ENCODE measurements at regions not wholly inside any gene's neighbourhood (a gene's known extent, or its start where the extent isn't known, plus 50 kb on each side); places are given as distances from the start of the nearest gene placed in this dataset.

DNA sequence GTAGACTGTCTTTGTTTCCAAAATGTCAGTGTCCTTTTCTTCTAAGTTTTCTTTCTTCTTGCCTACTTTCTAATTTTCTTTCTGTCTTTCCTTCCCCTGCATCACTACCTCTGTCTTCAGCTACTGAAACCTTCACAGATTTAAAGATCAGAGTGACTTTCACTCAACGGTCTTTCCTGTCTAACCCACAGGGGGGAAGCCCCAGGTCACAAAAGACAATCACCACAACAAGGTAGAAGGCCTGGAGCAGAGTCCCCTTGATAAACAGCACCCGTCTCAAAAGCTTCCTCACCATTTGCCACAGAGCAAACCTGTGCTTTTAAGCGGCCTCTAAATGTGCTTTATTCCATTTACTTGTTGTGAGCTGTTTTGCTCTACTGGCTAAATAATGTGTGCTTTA, 665.4 kb downstream of the BCL11A start:
- Histone ChIP-seq H3K9me3 (no peaks in the 10 kb centered on the region), H3K36me3 (no peaks in the 10 kb centered on the region), H3K27ac (no peak overlapping the region), H3K27me3 (ENCODE audit: low read depth) (no peaks in the 10 kb centered on the region), H3K4me1 (no peaks in the 10 kb centered on the region), H3K4me3 (no peak overlapping the region)
- TF ChIP-seq, protein P1, sequence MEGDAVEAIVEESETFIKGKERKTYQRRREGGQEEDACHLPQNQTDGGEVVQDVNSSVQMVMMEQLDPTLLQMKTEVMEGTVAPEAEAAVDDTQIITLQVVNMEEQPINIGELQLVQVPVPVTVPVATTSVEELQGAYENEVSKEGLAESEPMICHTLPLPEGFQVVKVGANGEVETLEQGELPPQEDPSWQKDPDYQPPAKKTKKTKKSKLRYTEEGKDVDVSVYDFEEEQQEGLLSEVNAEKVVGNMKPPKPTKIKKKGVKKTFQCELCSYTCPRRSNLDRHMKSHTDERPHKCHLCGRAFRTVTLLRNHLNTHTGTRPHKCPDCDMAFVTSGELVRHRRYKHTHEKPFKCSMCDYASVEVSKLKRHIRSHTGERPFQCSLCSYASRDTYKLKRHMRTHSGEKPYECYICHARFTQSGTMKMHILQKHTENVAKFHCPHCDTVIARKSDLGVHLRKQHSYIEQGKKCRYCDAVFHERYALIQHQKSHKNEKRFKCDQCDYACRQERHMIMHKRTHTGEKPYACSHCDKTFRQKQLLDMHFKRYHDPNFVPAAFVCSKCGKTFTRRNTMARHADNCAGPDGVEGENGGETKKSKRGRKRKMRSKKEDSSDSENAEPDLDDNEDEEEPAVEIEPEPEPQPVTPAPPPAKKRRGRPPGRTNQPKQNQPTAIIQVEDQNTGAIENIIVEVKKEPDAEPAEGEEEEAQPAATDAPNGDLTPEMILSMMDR (IDR thresholded peaks at IDR 0.05) = no peak
- intact Hi-C loops (cut with DNase I) = no loop called here
- ATAC-seq = no peak
- no peak for DNase-seq

GRCh38 chr2:59887366-59887765, 666.1 kb downstream of the BCL11A start:
- Histone ChIP-seq H3K27ac (no peak overlapping the region), H3K4me1 (no peaks in the 10 kb centered on the region), H3K36me3 (no peaks in the 10 kb centered on the region), H3K27me3 (ENCODE audit: low read depth) (no peaks in the 10 kb centered on the region), H3K9me3 (no peaks in the 10 kb centered on the region), H3K4me3 (no peak overlapping the region)
- TF ChIP-seq, protein P1 (IDR thresholded peaks at IDR 0.05) = no peak
- no peak for DNase-seq
- no peak for ATAC-seq
- intact Hi-C loops (cut with DNase I) = no loop called here

DNA sequence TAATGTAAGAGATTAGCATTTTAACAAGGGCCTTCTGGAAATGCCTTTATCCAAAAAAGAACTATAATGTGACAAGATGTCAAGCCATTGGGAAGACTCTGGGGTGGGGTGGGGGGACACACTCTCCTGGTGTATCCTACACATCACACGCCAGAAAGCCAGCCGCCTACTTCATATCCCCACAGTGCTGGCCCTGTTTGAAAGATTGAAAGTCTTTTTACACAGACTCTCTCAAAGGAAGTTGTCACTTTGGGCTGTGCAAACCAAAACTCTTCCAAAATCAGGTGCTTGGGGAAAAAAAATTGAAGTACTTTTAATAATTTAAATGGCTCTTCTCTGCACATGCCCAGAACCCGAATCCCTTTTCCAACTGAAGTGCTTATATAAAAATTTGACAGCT, 666.7 kb downstream of the BCL11A start:
- no peak overlapping the region for H3K4me3 ChIP-seq
- no peaks in the 10 kb centered on the region for H3K9me3 ChIP-seq
- intact Hi-C loops (cut with DNase I) = no loop called here
- no peaks in the 10 kb centered on the region for H3K27me3 ChIP-seq (ENCODE audit: low read depth)
- no peak for ATAC-seq
- H3K4me1 ChIP-seq = no peaks in the 10 kb centered on the region
- H3K36me3 ChIP-seq = no peaks in the 10 kb centered on the region
- H3K27ac ChIP-seq = no peak overlapping the region
- TF ChIP-seq, protein P1 (IDR thresholded peaks at IDR 0.05) = no peak
- DNase-seq = no peak

- Histone ChIP-seq H3K9me3 (no peaks in the 10 kb centered on the region), H3K27me3 (ENCODE audit: low read depth) (no peaks in the 10 kb centered on the region), H3K36me3 (no peaks in the 10 kb centered on the region), H3K27ac (no peak overlapping the region), H3K4me3 (no peak overlapping the region), H3K4me1 (no peaks in the 10 kb centered on the region)
- TF ChIP-seq, protein P1 (IDR thresholded peaks at IDR 0.05) = no peak
- ATAC-seq (peak; percentile 36 to 38), DNase-seq (no peak)
- intact Hi-C loops (cut with DNase I) = no loop called here
These were observed 667.9 kb downstream of the BCL11A start for GRCh38 chr2:59885541-59885940.

DNA sequence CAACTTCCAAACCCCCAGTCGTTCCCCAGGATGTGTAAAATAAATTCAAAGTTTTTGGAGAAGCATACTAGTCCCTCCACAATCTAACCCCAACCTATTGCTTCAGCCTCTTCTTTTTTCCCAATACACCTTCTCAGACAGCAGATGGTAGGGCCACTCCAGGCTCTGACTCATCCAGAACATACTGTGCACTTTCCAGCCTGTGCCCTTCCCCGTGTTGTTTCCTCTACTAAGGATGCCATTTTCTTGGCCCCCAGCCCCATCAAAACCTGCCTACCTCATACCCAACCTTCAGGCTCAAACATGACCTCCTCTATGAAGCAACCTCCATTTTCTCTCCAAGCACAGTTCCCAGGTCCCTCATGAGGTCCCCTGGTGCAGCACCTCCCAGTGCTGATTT, 669.3 kb downstream of the BCL11A start:
- intact Hi-C loops (cut with DNase I) = no loop called here

More for the DNA sequence above, 669.3 kb downstream of the BCL11A start:
- no peaks in the 10 kb centered on the region for H3K9me3 ChIP-seq
- DNase-seq = no peak
- H3K27ac ChIP-seq = no peak overlapping the region
- no peak overlapping the region for H3K4me3 ChIP-seq
- no peaks in the 10 kb centered on the region for H3K4me1 ChIP-seq
- TF ChIP-seq, protein P1 (IDR thresholded peaks at IDR 0.05) = no peak
- ATAC-seq = no peak
- H3K36me3 ChIP-seq = no peaks in the 10 kb centered on the region
- H3K27me3 ChIP-seq (ENCODE audit: low read depth) = no peaks in the 10 kb centered on the region
